DOHH2 (cell line): ENCODE measurements at regions not wholly inside any gene's neighbourhood (a gene's known extent, or its start where the extent isn't known, plus 50 kb on each side); places are given as distances from the start of the nearest gene placed in this dataset.

ENCODE experiments used
- H3F3A ChIP-seq: fragments of 200-600 bp; sonication (generic), shearing (Covaris generic); 2 replicates; pipeline ENCODE4 v1.6.0; 2016; ENCODE audit warnings: antibody characterized with exemption, mild to moderate bottlenecking; ENCODE audit not compliant: control insufficient read depth, insufficient read depth
- H3K27ac ChIP-seq: fragments of 200-600 bp; sonication (generic); 2 replicates; pipeline ENCODE4 v1.5.1; 2014; ENCODE audit warnings: low read depth, mild to moderate bottlenecking, low read length, moderate library complexity
- H3K27me3 ChIP-seq: fragments of 200-600 bp; sonication (generic); 2 replicates; pipeline ENCODE4 v1.6.1; 2014; ENCODE audit warnings: mild to moderate bottlenecking, low read length, mixed read lengths; ENCODE audit not compliant: control insufficient read depth
- H3K36me3 ChIP-seq: fragments of 200-600 bp; sonication (generic); 2 replicates; pipeline ENCODE4 v1.6.1; 2014; ENCODE audit warnings: mild to moderate bottlenecking, low read length, moderate library complexity, mixed read lengths; ENCODE audit not compliant: control insufficient read depth
- H3K4me1 ChIP-seq: fragments of 200-600 bp; sonication (generic); 2 replicates; pipeline ENCODE4 v1.6.1; 2014; ENCODE audit warnings: mild to moderate bottlenecking, low read length, mixed read lengths; ENCODE audit not compliant: control insufficient read depth
- H3K4me2 ChIP-seq: fragments of 200-600 bp; sonication (generic); 2 replicates; pipeline ENCODE4 v1.6.0; 2014; ENCODE audit warnings: mild to moderate bottlenecking, low read length, moderate library complexity
- H3K4me3 ChIP-seq: fragments of 200-600 bp; sonication (generic); 2 replicates; pipeline ENCODE4 v1.5.1; 2014; ENCODE audit warnings: mild to moderate bottlenecking, low read length, mixed read lengths
- H3K79me2 ChIP-seq: fragments of 200-600 bp; sonication (generic); 2 replicates; pipeline ENCODE4 v1.6.1; 2014; ENCODE audit warnings: mild to moderate bottlenecking, low read length, mixed read lengths; ENCODE audit not compliant: control insufficient read depth
- H3K9me2 ChIP-seq: fragments of 200-600 bp; sonication (generic); replicated peaks from 2 replicates; pipeline ENCODE4 v1.6.1; 2014; ENCODE audit warnings: mild to moderate bottlenecking, low read length, mixed read lengths; ENCODE audit not compliant: control insufficient read depth
- H3K9me3 ChIP-seq: fragments of 200-600 bp; sonication (generic); 2 replicates; pipeline ENCODE4 v1.6.1; 2014; ENCODE audit warnings: antibody characterized with exemption, low read length, mixed read lengths; ENCODE audit not compliant: control insufficient read depth, insufficient read depth
- H4K20me1 ChIP-seq: fragments of 200-600 bp; sonication (generic); 2 replicates; pipeline ENCODE4 v1.6.0; 2014; ENCODE audit warnings: low read depth, mild to moderate bottlenecking, antibody characterized with exemption, low read length, moderate library complexity; ENCODE audit not compliant: control insufficient read depth, insufficient read depth
- EZH2phosphoT487 ChIP-seq: fragments of 200-600 bp; sonication (generic); IDR thresholded peaks from 2 replicates; pipeline ENCODE4 v1.6.1; 2017; ENCODE audit warnings: borderline replicate concordance, mild to moderate bottlenecking, antibody characterized with exemption, low read length, moderate library complexity, mixed read lengths
- TF ChIP-seq, protein P1 (sequence below): fragments of 200-600 bp; sonication (generic); IDR thresholded peaks from one replicate; pipeline ENCODE4 v1.5.1; 2014; ENCODE audit warnings: antibody characterized with exemption, mild to moderate bottlenecking, low read depth, low read length; ENCODE audit not compliant: poor library complexity, severe bottlenecking

DNA sequence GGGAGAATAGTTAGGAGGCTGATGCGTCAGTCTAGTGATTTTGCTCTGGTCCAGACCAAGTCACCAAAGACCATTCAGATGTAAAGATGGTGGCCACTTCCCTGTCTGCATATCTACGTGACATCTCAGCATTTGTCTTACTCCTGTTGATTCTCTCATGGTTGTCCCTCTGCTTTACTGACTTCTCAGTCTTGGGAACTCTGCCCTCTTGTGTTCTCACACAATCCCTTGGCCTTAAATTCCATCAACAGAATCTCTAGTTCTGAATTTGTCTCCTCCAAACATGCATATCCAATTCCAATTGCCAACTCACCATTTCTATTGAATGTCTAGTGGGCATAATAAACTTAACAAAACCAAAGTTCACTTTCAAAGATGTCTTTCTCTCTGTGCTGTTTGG is 147.8 kb downstream of the SLC24A2 start:
- H3F3A ChIP-seq, result no peaks in the 10 kb centered on the region
- no peak overlapping the region for H3K4me3 ChIP-seq
- H3K79me2 ChIP-seq, result no peaks in the 10 kb centered on the region
- no peaks in the 10 kb centered on the region for H3K36me3 ChIP-seq
- no peaks in the 10 kb centered on the region for H4K20me1 ChIP-seq
- no peak overlapping the region for H3K27ac ChIP-seq
- no peak overlapping the region for H3K4me2 ChIP-seq
- H3K9me3 ChIP-seq, result no peaks in the 10 kb centered on the region
- no peaks in the 10 kb centered on the region for H3K4me1 ChIP-seq
- H3K9me2 ChIP-seq, result no peaks in the 10 kb centered on the region
- no peaks in the 10 kb centered on the region for H3K27me3 ChIP-seq
- TF ChIP-seq, protein P1, sequence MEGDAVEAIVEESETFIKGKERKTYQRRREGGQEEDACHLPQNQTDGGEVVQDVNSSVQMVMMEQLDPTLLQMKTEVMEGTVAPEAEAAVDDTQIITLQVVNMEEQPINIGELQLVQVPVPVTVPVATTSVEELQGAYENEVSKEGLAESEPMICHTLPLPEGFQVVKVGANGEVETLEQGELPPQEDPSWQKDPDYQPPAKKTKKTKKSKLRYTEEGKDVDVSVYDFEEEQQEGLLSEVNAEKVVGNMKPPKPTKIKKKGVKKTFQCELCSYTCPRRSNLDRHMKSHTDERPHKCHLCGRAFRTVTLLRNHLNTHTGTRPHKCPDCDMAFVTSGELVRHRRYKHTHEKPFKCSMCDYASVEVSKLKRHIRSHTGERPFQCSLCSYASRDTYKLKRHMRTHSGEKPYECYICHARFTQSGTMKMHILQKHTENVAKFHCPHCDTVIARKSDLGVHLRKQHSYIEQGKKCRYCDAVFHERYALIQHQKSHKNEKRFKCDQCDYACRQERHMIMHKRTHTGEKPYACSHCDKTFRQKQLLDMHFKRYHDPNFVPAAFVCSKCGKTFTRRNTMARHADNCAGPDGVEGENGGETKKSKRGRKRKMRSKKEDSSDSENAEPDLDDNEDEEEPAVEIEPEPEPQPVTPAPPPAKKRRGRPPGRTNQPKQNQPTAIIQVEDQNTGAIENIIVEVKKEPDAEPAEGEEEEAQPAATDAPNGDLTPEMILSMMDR, result no peak
- no peak for TF ChIP-seq EZH2phosphoT487

DNA sequence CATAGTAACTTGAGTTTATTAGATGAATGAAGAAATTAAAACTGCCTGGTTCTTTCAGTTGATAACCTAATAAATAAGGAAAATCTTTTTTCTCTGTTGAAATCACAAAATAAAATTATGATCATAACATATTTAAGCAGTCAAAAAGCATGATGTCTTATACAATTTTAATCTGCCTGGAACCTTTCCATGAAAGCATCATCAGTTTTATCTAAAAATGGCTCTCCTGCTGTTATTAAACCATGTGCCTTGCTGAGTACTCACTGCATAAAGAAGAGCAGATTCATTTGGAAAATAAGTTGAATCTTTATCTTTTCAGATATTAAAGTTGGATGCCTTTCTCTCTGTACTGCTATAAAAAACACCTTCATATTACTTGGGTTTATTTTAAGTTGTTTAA is 148.8 kb downstream of the SLC24A2 start:
- Histone ChIP-seq H3K27ac (no peak overlapping the region), H3K79me2 (no peaks in the 10 kb centered on the region), H3K9me2 (no peaks in the 10 kb centered on the region), H3K4me2 (no peak overlapping the region), H3K36me3 (no peaks in the 10 kb centered on the region), H3K4me3 (no peak overlapping the region), H3K4me1 (no peaks in the 10 kb centered on the region), H4K20me1 (no peaks in the 10 kb centered on the region), H3K9me3 (no peaks in the 10 kb centered on the region), H3K27me3 (no peaks in the 10 kb centered on the region), H3F3A (no peaks in the 10 kb centered on the region)
- no peak for TF ChIP-seq EZH2phosphoT487
- TF ChIP-seq, protein P1, result no peak

DNA sequence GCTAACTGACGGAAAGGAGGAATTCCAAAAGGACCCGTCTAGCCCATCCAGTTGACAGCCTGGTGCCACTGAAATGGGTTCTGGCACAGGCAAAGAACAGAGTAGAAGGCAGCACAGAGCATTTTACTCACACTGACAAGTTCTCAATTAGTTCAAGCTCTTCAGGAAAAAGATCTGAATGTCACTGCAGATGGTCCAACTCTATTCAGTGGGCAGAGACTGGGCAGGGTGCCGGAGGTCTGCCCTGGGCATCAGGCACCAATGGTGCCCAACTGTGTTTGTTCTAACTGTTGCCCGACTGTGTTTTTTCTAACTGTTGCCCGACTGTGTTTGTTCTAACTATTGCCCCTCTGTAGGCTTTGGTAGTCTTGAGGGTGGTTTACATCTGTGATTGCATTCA is 151.8 kb downstream of the SLC24A2 start:
- H3K79me2 ChIP-seq, result no peaks in the 10 kb centered on the region
- H3K4me1 ChIP-seq, result no peaks in the 10 kb centered on the region
- H3K27me3 ChIP-seq, result no peaks in the 10 kb centered on the region
- H3K27ac ChIP-seq, result no peak overlapping the region
- no peaks in the 10 kb centered on the region for H3K9me3 ChIP-seq
- no peak overlapping the region for H3K4me3 ChIP-seq
- no peak overlapping the region for H3K4me2 ChIP-seq
- H3F3A ChIP-seq, result no peaks in the 10 kb centered on the region
- H3K9me2 ChIP-seq, result no peaks in the 10 kb centered on the region
- H3K36me3 ChIP-seq, result no peaks in the 10 kb centered on the region
- TF ChIP-seq, protein P1, result no peak
- TF ChIP-seq EZH2phosphoT487, result no peak
- H4K20me1 ChIP-seq, result no peaks in the 10 kb centered on the region

DNA sequence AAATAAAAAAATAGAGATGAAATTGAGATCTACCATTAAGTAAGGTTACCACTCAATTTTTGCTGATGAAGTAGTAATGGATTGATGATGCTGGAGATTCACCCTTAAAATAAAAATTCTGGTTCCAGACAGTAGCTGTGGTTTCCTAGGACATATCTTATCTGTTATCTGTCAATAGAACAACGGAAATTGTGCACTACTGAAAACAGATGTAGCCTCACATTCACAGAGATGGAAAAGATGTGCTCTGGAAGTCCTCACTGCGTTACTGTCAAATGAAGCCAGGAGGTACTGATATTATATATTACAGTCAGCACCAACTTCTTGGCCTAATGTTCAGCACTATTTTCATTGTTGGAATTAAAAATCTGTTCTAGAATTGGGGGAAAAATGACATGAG is 154.0 kb downstream of the SLC24A2 start:
- Histone ChIP-seq H4K20me1 (no peaks in the 10 kb centered on the region), H3K36me3 (no peaks in the 10 kb centered on the region), H3K27ac (no peak overlapping the region), H3K4me2 (no peak overlapping the region), H3K9me2 (no peaks in the 10 kb centered on the region), H3K79me2 (no peaks in the 10 kb centered on the region), H3K27me3 (no peaks in the 10 kb centered on the region), H3K4me1 (no peaks in the 10 kb centered on the region), H3K9me3 (no peaks in the 10 kb centered on the region), H3F3A (no peaks in the 10 kb centered on the region), H3K4me3 (no peak overlapping the region)
- no peak for TF ChIP-seq EZH2phosphoT487
- TF ChIP-seq, protein P1, result no peak
